Activated naive CD4-positive, alpha-beta T cell treated with anti-CD3 and anti-CD28 coated beads, Interleukin-2, amount 10 ng/mL, durations not matched to agents 7 days and 5 days (primary cell): ENCODE measurements at regions not wholly inside any gene's neighbourhood (a gene's known extent, or its start where the extent isn't known, plus 50 kb on each side); places are given as distances from the start of the nearest gene placed in this dataset.
"Not testable (repeated sequence)": the region's sequence is repeated elsewhere in the genome, so short reads cannot be mapped to it uniquely, and the experiment has no call there.

Experiments used
- CTCF ChIA-PET: fragments of 350-600 bp; sonication (Branson Sonifier 250); formaldehyde crosslinking; loops from one replicate; lab custom pipeline; 2021; ENCODE audit warnings: antibody characterized with exemption; lab: Charles Lee
- DNase-seq: peaks from one replicate; pipeline ENCODE4 v3.0.0-alpha.2; 2020
- H3K27ac Mint-ChIP-seq: one replicate; pipeline ENCODE4 v1.8.0; 2021; ENCODE audit warnings: mild to moderate bottlenecking, moderate library complexity, mixed read lengths
- H3K27me3 Mint-ChIP-seq: one replicate; pipeline ENCODE4 v1.8.0; 2021; ENCODE audit warnings: mild to moderate bottlenecking, mixed read lengths
- H3K36me3 Mint-ChIP-seq: one replicate; pipeline ENCODE4 v1.8.0; 2021; ENCODE audit warnings: mixed read lengths
- H3K4me1 Mint-ChIP-seq: one replicate; pipeline ENCODE4 v1.8.0; 2021; ENCODE audit warnings: mixed read lengths
- H3K4me3 Mint-ChIP-seq: one replicate; pipeline ENCODE4 v1.8.0; 2021; ENCODE audit warnings: mild to moderate bottlenecking, moderate library complexity, mixed read lengths
- H3K9me3 Mint-ChIP-seq: one replicate; pipeline ENCODE4 v1.8.0; 2021; ENCODE audit warnings: mixed read lengths

GRCh38 chr13:59425211-59425741 lies 738.5 kb downstream of the DIAPH3 start:
- no peaks in the 10 kb centered on the region for H3K9me3 Mint-ChIP-seq
- no peaks in the 10 kb centered on the region for H3K27me3 Mint-ChIP-seq
- no peak for DNase-seq
- no peaks in the 10 kb centered on the region for H3K4me1 Mint-ChIP-seq
- no peak overlapping the region for H3K27ac Mint-ChIP-seq
- H3K4me3 Mint-ChIP-seq, result no peak overlapping the region
- CTCF ChIA-PET, result no interaction called here
- no peaks in the 10 kb centered on the region for H3K36me3 Mint-ChIP-seq

DNA sequence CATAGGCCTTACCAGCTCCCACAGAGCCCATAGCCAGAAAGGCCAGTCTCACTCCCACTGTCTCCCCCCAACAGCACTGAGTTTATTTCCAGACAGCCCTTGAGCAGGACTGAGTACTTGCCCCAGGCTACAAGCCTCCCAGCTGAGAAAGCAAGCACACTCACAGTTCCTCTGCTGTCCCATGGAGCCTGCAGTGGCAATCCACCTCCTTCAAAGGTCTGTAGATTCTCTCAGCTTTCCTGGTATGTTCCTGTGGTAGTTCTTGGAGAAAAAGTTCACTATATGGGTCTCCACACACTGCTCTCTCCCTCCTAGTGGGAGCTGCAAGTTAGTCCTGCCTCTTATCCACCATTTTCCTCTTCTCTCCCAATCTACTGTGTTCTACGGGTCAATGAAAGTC lies 728.7 kb downstream of the DIAPH3 start:
- peaks cover 13% of the 10 kb centered on the region for H3K9me3 Mint-ChIP-seq
- CTCF ChIA-PET, result no interaction called here
- H3K27ac Mint-ChIP-seq, result no peak overlapping the region
- H3K36me3 Mint-ChIP-seq, result no peaks in the 10 kb centered on the region
- H3K4me3 Mint-ChIP-seq, result no peak overlapping the region
- no peaks in the 10 kb centered on the region for H3K4me1 Mint-ChIP-seq
- no peaks in the 10 kb centered on the region for H3K27me3 Mint-ChIP-seq
- no peak for DNase-seq

- no peak overlapping the region for H3K27ac Mint-ChIP-seq
- CTCF ChIA-PET, result no interaction called here
- DNase-seq, result no peak
- H3K4me3 Mint-ChIP-seq, result no peak overlapping the region
- peaks cover 13% of the 10 kb centered on the region for H3K9me3 Mint-ChIP-seq
- H3K27me3 Mint-ChIP-seq, result no peaks in the 10 kb centered on the region
- H3K36me3 Mint-ChIP-seq, result no peaks in the 10 kb centered on the region
- H3K4me1 Mint-ChIP-seq, result peaks cover 3% of the 10 kb centered on the region
Observed at GRCh38 chr13:59437544-59438301, 726.0 kb downstream of the DIAPH3 start.

- H3K27ac Mint-ChIP-seq, result no peak overlapping the region
- no peak overlapping the region for H3K4me3 Mint-ChIP-seq
- peaks cover 3% of the 10 kb centered on the region for H3K4me1 Mint-ChIP-seq
- CTCF ChIA-PET, result no interaction called here
- no peak for DNase-seq
- H3K9me3 Mint-ChIP-seq, result no peaks in the 10 kb centered on the region
- H3K36me3 Mint-ChIP-seq, result no peaks in the 10 kb centered on the region
- no peaks in the 10 kb centered on the region for H3K27me3 Mint-ChIP-seq
Observed at GRCh38 chr13:59439776-59440428, 723.8 kb downstream of the DIAPH3 start.

DNA sequence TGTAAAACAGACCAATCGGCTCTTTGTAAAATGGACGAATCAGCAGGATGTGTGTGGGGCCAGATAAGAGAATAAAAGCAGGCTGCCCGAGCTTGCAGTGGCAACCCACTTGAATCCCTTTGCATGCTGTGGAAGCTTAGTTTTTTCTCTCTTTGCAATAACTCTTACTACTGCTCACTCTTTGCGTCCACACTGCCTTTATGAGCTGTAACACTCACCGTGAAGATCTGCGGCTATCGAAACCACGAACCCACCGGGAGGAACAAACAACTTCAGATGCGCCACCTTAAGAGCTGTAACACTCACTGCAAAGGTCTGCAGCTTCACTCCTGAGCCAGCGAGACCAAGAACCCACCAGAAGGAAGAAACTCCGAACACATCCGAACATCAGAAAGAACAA lies 722.7 kb downstream of the DIAPH3 start:
- H3K27me3 Mint-ChIP-seq, DNase-seq, CTCF ChIA-PET, H3K9me3 Mint-ChIP-seq, H3K27ac Mint-ChIP-seq, H3K4me1 Mint-ChIP-seq, H3K36me3 Mint-ChIP-seq: not testable (repeated sequence)
- H3K4me3 Mint-ChIP-seq, result peak overlapping the region; percentile 22

GRCh38 chr13:59441596-59442280 lies 722.0 kb downstream of the DIAPH3 start:
- H3K36me3 Mint-ChIP-seq, result no peaks in the 10 kb centered on the region

DNA sequence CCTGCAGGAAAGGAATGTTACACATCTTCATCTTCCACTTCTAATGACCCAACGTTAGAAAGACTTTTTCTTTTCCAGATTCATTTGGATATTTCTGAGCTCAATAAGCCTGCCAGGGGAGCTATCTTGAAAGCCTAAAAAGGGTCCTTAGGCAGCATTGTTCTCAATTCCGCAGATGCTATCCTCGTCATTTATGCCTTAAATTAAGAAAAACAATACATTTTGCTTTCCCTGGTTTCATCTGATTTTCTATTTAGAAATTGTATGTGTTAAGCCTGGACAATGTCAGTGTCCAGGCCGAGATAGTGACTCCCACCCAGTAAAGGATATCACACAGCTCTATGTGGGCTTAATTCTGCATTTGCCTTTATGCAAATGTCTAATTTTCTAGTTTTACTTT lies 721.3 kb downstream of the DIAPH3 start:
- Mint-ChIP-seq H3K27ac (no peak overlapping the region), H3K4me1 (peaks cover 3% of the 10 kb centered on the region), H3K9me3 (no peaks in the 10 kb centered on the region), H3K4me3 (no peak overlapping the region), H3K36me3 (no peaks in the 10 kb centered on the region), H3K27me3 (no peaks in the 10 kb centered on the region)
- no peak for DNase-seq
- CTCF ChIA-PET, result no interaction called here

More at GRCh38 chr13:59441596-59442280, 722.0 kb downstream of the DIAPH3 start:
- no peak overlapping the region for H3K27ac Mint-ChIP-seq
- H3K4me3 Mint-ChIP-seq, result no peak overlapping the region
- H3K9me3 Mint-ChIP-seq, result no peaks in the 10 kb centered on the region
- no peak for DNase-seq
- peaks cover 3% of the 10 kb centered on the region for H3K4me1 Mint-ChIP-seq
- CTCF ChIA-PET, result no interaction called here
- H3K27me3 Mint-ChIP-seq, result no peaks in the 10 kb centered on the region

GRCh38 chr13:59442944-59443486 lies 720.7 kb downstream of the DIAPH3 start:
- Mint-ChIP-seq H3K36me3 (no peaks in the 10 kb centered on the region), H3K4me1 (peaks cover 3% of the 10 kb centered on the region), H3K27ac (no peak overlapping the region), H3K9me3 (no peaks in the 10 kb centered on the region), H3K27me3 (no peaks in the 10 kb centered on the region), H3K4me3 (no peak overlapping the region)
- CTCF ChIA-PET, result interaction anchor here (0.7 kb wide), 1 partner anchor 113 kb away, joined by 5 read pairs; no protein-coding TSS in a partner anchor
- no peak for DNase-seq

- H3K4me1 Mint-ChIP-seq, result peaks cover 3% of the 10 kb centered on the region
- no peak for DNase-seq
- H3K27me3 Mint-ChIP-seq, result no peaks in the 10 kb centered on the region
- H3K4me3 Mint-ChIP-seq, result no peak overlapping the region
- H3K9me3 Mint-ChIP-seq, result no peaks in the 10 kb centered on the region
- CTCF ChIA-PET, result no interaction called here
- no peak overlapping the region for H3K27ac Mint-ChIP-seq
- H3K36me3 Mint-ChIP-seq, result no peaks in the 10 kb centered on the region
Observed at GRCh38 chr13:59444210-59444857, 719.4 kb downstream of the DIAPH3 start.

GRCh38 chr13:59445812-59446211 lies 717.9 kb downstream of the DIAPH3 start:
- H3K27me3 Mint-ChIP-seq, result no peaks in the 10 kb centered on the region
- no peak overlapping the region for H3K4me3 Mint-ChIP-seq
- no peaks in the 10 kb centered on the region for H3K36me3 Mint-ChIP-seq
- no peak for DNase-seq
- CTCF ChIA-PET, result no interaction called here
- H3K4me1 Mint-ChIP-seq, result peaks cover 3% of the 10 kb centered on the region
- H3K9me3 Mint-ChIP-seq, result no peaks in the 10 kb centered on the region
- no peak overlapping the region for H3K27ac Mint-ChIP-seq

GRCh38 chr13:59446391-59446790 lies 717.3 kb downstream of the DIAPH3 start:
- Mint-ChIP-seq H3K9me3 (no peaks in the 10 kb centered on the region), H3K4me1 (no peaks in the 10 kb centered on the region), H3K27me3 (no peaks in the 10 kb centered on the region), H3K27ac (no peak overlapping the region), H3K36me3 (no peaks in the 10 kb centered on the region), H3K4me3 (no peak overlapping the region)
- no peak for DNase-seq
- CTCF ChIA-PET, result interaction anchor here (1.0 kb wide), 1 partner anchor 11 kb away, joined by 4 read pairs; no protein-coding TSS in a partner anchor

DNA sequence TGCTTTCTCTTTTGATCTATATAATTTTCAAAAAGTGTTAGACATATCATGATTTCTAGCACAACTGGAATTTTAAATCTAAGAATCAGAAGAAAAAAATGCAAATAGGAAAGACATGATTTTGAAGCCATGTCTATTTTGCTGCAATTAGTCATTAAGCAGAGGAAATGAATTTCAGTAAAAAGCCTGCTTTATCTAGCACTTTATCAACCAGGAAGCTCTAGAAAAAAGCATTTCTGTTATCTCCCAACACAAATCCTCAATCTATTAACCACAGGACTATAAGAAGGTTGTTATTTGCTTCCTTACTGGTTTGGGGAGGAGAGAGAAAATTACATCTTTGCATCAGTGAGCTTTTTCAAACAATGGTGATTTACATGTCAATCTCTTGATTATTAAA lies 716.7 kb downstream of the DIAPH3 start:
- DNase-seq, result no peak
- Mint-ChIP-seq H3K36me3 (no peaks in the 10 kb centered on the region), H3K27ac (no peak overlapping the region), H3K4me1 (no peaks in the 10 kb centered on the region), H3K9me3 (no peaks in the 10 kb centered on the region), H3K27me3 (peaks cover 3% of the 10 kb centered on the region), H3K4me3 (no peak overlapping the region)
- CTCF ChIA-PET, result interaction anchor here (1.0 kb wide), 1 partner anchor 10 kb away, joined by 4 read pairs; no protein-coding TSS in a partner anchor

GRCh38 chr13:59447846-59448620 lies 715.7 kb downstream of the DIAPH3 start:
- no peaks in the 10 kb centered on the region for H3K9me3 Mint-ChIP-seq
- no peaks in the 10 kb centered on the region for H3K4me1 Mint-ChIP-seq
- DNase-seq, result no peak
- H3K27me3 Mint-ChIP-seq, result peaks cover 3% of the 10 kb centered on the region
- no peak overlapping the region for H3K27ac Mint-ChIP-seq
- H3K4me3 Mint-ChIP-seq, result no peak overlapping the region
- H3K36me3 Mint-ChIP-seq, result no peaks in the 10 kb centered on the region
- CTCF ChIA-PET, result no interaction called here
